ENCODE measurements at regions not wholly inside any gene's neighbourhood (a gene's known extent, or its start where the extent isn't known, plus 50 kb on each side); places are given as distances from the start of the nearest gene placed in this dataset.

DNA sequence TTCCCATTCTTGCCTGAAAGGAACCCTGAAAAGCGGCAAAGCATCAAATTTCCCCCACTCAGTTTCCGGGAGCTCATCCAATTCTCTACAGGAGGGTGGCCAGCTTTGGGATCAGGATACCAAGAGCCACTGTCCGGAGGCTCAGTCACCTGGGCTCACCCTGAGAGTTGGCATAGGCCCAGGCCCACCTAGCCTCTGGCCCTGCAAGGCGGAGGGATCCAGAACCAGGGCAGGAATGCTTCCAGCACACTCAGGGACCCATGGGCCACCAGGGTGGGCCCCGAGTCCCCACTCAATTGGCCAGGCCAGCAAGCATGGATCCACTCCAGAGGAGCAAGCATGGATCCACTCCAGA, 432.9 kb upstream of the MYT1L start:
- peaks cover 0 to 6% (median 0%) of the 10 kb centered on the region in 4 donors for H3K9me3 ChIP-seq
- H3K4me1 ChIP-seq: peaks cover 0 to 20% (median 17%) of the 10 kb centered on the region in 4 donors
- no peak for DNase-seq
- H3K27me3 ChIP-seq: no peaks in the 10 kb centered on the region
- TF ChIP-seq POLR2AphosphoS5 (IDR thresholded peaks at IDR 0.05) (no peak), POLR2A (IDR thresholded peaks at IDR 0.05) (no peak), EP300 (IDR thresholded peaks at IDR 0.05) (no peak), CTCF (IDR thresholded peaks at IDR 0.05) (no peak)
- no peak overlapping the region for H3K27ac ChIP-seq
- no peak overlapping the region for H3K4me3 ChIP-seq
- 70 to 78% methylated on average over 5 of the region's 5 CpGs for WGBS, 2 donors
- no peaks in the 10 kb centered on the region for H3K36me3 ChIP-seq
- intact Hi-C loops (cut with DNase I): no loop called here

GRCh38 chr2:2763351-2764000, 432.4 kb upstream of the MYT1L start:
- intact Hi-C loops (cut with DNase I): no loop called here
- 81 to 88% methylated on average over 25 of the region's 25 CpGs for WGBS, 2 donors
- H3K4me1 ChIP-seq: peaks cover 0 to 20% (median 17%) of the 10 kb centered on the region in 4 donors
- no peak for DNase-seq
- H3K27ac ChIP-seq: no peak overlapping the region
- H3K9me3 ChIP-seq: peaks cover 0 to 6% (median 0%) of the 10 kb centered on the region in 4 donors
- H3K27me3 ChIP-seq: no peaks in the 10 kb centered on the region
- no peaks in the 10 kb centered on the region for H3K36me3 ChIP-seq
- TF ChIP-seq EP300 (IDR thresholded peaks at IDR 0.05): no peak
- no peak for TF ChIP-seq CTCF (IDR thresholded peaks at IDR 0.05)
- TF ChIP-seq POLR2A (IDR thresholded peaks at IDR 0.05): no peak
- no peak for TF ChIP-seq POLR2AphosphoS5 (IDR thresholded peaks at IDR 0.05)
- no peak overlapping the region for H3K4me3 ChIP-seq

GRCh38 chr2:2762913-2763312, 431.8 kb upstream of the MYT1L start:
- TF ChIP-seq POLR2AphosphoS5 (IDR thresholded peaks at IDR 0.05) (no peak), POLR2A (IDR thresholded peaks at IDR 0.05) (no peak), EP300 (IDR thresholded peaks at IDR 0.05) (no peak), CTCF (IDR thresholded peaks at IDR 0.05) (no peak)
- Histone ChIP-seq H3K27me3 (no peaks in the 10 kb centered on the region), H3K4me1 (peaks cover 0 to 20% (median 17%) of the 10 kb centered on the region in 4 donors), H3K4me3 (no peak overlapping the region), H3K36me3 (no peaks in the 10 kb centered on the region), H3K27ac (no peak overlapping the region), H3K9me3 (peaks cover 0 to 6% (median 0%) of the 10 kb centered on the region in 4 donors)
- intact Hi-C loops (cut with DNase I): no loop called here
- 81 to 82% methylated on average over 11 of the region's 11 CpGs for WGBS, 2 donors
- no peak for DNase-seq

DNA sequence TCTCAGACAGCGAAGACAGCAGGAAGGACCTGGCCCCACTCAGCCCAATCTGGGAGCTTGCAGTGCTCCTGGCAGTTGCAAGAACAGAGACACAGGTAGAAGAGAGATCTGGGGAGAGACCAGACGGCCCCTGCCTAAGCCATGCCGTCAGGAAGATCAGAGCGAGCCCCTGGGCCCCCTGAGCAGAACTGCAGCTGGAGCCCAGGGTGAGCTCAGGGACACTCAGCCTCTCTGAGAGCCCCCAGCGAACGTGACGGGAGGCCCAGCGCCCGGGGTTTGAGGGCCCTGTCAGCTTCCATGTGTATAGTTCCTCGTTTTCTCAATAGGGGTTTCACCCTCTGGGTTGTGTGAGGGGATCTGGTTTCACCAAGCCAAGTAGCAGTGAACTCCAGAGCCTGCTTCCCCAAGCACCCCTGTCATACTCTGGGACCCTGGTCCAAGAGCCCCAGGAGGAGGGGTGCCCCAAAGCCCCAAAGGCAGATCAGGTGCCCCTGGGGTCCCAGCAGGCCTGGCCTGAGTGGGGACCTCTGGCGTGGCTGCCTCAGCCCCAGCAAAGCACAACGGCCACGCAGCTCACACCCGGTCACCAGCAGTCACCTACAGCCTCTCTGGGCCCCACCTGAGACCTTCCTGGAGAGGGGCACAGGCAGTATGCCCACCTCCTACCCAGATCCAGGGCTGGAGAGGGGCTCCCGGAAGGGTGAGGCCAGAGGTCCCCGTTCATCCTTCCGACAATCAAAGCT, 431.3 kb upstream of the MYT1L start:
- no peak for TF ChIP-seq CTCF (IDR thresholded peaks at IDR 0.05)
- no peak for TF ChIP-seq POLR2A (IDR thresholded peaks at IDR 0.05)
- TF ChIP-seq EP300 (IDR thresholded peaks at IDR 0.05): no peak
- TF ChIP-seq POLR2AphosphoS5 (IDR thresholded peaks at IDR 0.05): no peak
- Histone ChIP-seq H3K27ac (no peak overlapping the region), H3K27me3 (no peaks in the 10 kb centered on the region), H3K4me3 (no peak overlapping the region), H3K4me1 (peaks cover 0 to 20% (median 17%) of the 10 kb centered on the region in 4 donors), H3K36me3 (no peaks in the 10 kb centered on the region), H3K9me3 (peaks cover 0 to 6% (median 0%) of the 10 kb centered on the region in 4 donors)
- WGBS, 2 donors: 75 to 78% methylated on average over 17 of the region's 17 CpGs
- intact Hi-C loops (cut with DNase I): no loop called here
- DNase-seq: no peak

All from sigmoid colon (tissue), 6 donors.